HCT116 (cell line): ENCODE measurements at regions not wholly inside any gene's neighbourhood (a gene's known extent, or its start where the extent isn't known, plus 50 kb on each side); places are given as distances from the start of the nearest gene placed in this dataset.

Source experiments
- ATAC-seq: fragments of 200-7000 bp; cut with Tn5 transposase; 2 replicates; pipeline ENCODE4 v1.9.1; 2020; ENCODE audit warnings: mild to moderate bottlenecking, moderate library complexity
- BruUV-seq: library from RNA; stranded (reverse); fragments of 400-500 nt; replicated peaks from 2 replicates; lab custom pipeline; 2021; lab: Mats Ljungman, UMichigan
- CTCF ChIA-PET: fragments of 300-600 bp; sonication (Branson Sonifier 250); formaldehyde crosslinking; loops from one replicate; lab custom pipeline; 2021; ENCODE audit warnings: antibody characterized with exemption; lab: Charles Lee
- POLR2A ChIA-PET: fragments of 300-600, 350-600 bp; sonication (Branson Sonifier 250); formaldehyde crosslinking; loops from one replicate; lab custom pipeline; 2021; ENCODE audit warnings: antibody characterized with exemption; lab: Charles Lee
- RAD21 ChIA-PET, 2 experiments: fragments of 300-600 bp; sonication (Branson Sonifier 250); formaldehyde crosslinking; loops; one replicate each; lab custom pipeline; 2023; ENCODE audit warnings: low total read pairs in 2 of 2; ENCODE audit not compliant: uncharacterized antibody in 2 of 2, unreplicated experiment in 2 of 2, low non-redundant PET in 1 of 2; lab: Charles Lee
- DNase-seq: peaks from one replicate; pipeline ENCODE4 v3.0.0-alpha.2; 2010; ENCODE audit warnings: low read depth, low spot score
- H2AFZ ChIP-seq: fragments of 200-600 bp; shearing (Covaris generic), sonication (generic); 2 replicates; pipeline ENCODE4 v1.6.1; 2017; ENCODE audit warnings: low read depth, mixed run types, mixed read lengths, antibody characterized with exemption, low read length; ENCODE audit not compliant: poor library complexity, severe bottlenecking
- H3K27ac ChIP-seq: 2 replicates; pipeline ENCODE4 v1.5.1; 2012; ENCODE audit warnings: low read depth, low read length
- H3K27me3 ChIP-seq: fragments of 200-600 bp; sonication (generic); 2 replicates; pipeline ENCODE4 v1.6.1; 2016; ENCODE audit warnings: mixed run types, low read length, mixed read lengths; ENCODE audit not compliant: insufficient read depth
- H3K36me3 ChIP-seq, 2 experiments: fragments of 200-500 bp in 1 of 2; fragments of 200-600 bp in 1 of 2; sonication (Bioruptor generic) in 1 of 2; sonication (generic) in 1 of 2; 2 replicates each; pipeline versions ENCODE4 v1.5.1 to v1.6.1; 2014 to 2016; ENCODE audit warnings: low read length in 2 of 2, inconsistent platforms in 1 of 2, mixed read lengths in 1 of 2, mixed run types in 1 of 2; ENCODE audit not compliant: insufficient read depth in 2 of 2, control insufficient read depth in 1 of 2
- H3K4me1 ChIP-seq, 2 experiments: fragments of 200-600 bp in 1 of 2; sonication (generic) in 1 of 2; 2 replicates each; pipeline versions ENCODE4 v1.5.1 to v1.6.1; 2012 to 2017; ENCODE audit warnings: low read length in 2 of 2, inconsistent platforms in 1 of 2, mild to moderate bottlenecking in 1 of 2, mixed read lengths in 1 of 2, mixed run types in 1 of 2, moderate library complexity in 1 of 2; ENCODE audit not compliant: insufficient read depth in 2 of 2, control insufficient read depth in 1 of 2
- H3K4me2 ChIP-seq: fragments of 200-600 bp; sonication (generic); 2 replicates; pipeline ENCODE4 v1.6.1; 2017; ENCODE audit warnings: mixed run types, low read length, mixed read lengths
- H3K4me3 ChIP-seq, 2 experiments: fragments of 200-600 bp in 1 of 2; sonication (generic) in 1 of 2; replicated peaks in 1 of 2; 2 replicates each; pipeline ENCODE4 v1.5.1; 2011 to 2016; ENCODE audit warnings: low read length in 2 of 2, control low read depth in 1 of 2, low read depth in 1 of 2, mild to moderate bottlenecking in 1 of 2, mixed read lengths in 1 of 2, mixed run types in 1 of 2
- H3K79me2 ChIP-seq: fragments of 200-600 bp; sonication (generic); 2 replicates; pipeline ENCODE4 v1.6.1; 2017; ENCODE audit warnings: mild to moderate bottlenecking, mixed run types, low read length, moderate library complexity, mixed read lengths; ENCODE audit not compliant: insufficient read depth
- H3K9ac ChIP-seq: fragments of 200-600 bp; sonication (generic); 2 replicates; pipeline ENCODE4 v1.6.1; 2016; ENCODE audit warnings: low read length, mixed read lengths
- H3K9me2 ChIP-seq: fragments of 200-600 bp; sonication (generic), shearing (Covaris generic); 2 replicates; pipeline ENCODE4 v1.6.1; 2017; ENCODE audit warnings: mixed run types, mild to moderate bottlenecking, moderate library complexity; ENCODE audit not compliant: insufficient read depth
- H3K9me3 ChIP-seq, 2 experiments: fragments of 200-500 bp in 1 of 2; fragments of 200-600 bp in 1 of 2; sonication (Bioruptor generic) in 1 of 2; sonication (generic) in 1 of 2; 2 replicates each; pipeline ENCODE4 v1.6.1; 2014 to 2017; ENCODE audit warnings: low read length in 2 of 2, mixed read lengths in 2 of 2, inconsistent platforms in 1 of 2, low read depth in 1 of 2, mild to moderate bottlenecking in 1 of 2, mixed run types in 1 of 2, moderate library complexity in 1 of 2; ENCODE audit not compliant: control insufficient read depth in 1 of 2, insufficient read depth in 1 of 2
- H4K20me1 ChIP-seq: fragments of 200-600 bp; sonication (generic), shearing (Covaris generic); 2 replicates; pipeline ENCODE4 v1.6.1; 2017; ENCODE audit warnings: mixed run types, mild to moderate bottlenecking, moderate library complexity; ENCODE audit not compliant: insufficient read depth
- CBX3 ChIP-seq: IDR thresholded peaks from 2 replicates; pipeline ENCODE4 v1.6.1; 2012; ENCODE audit warnings: low read depth
- CEBPB ChIP-seq: IDR thresholded peaks from 2 replicates; pipeline ENCODE4 v1.6.1; 2012; ENCODE audit warnings: low read depth
- EZH2phosphoT487 ChIP-seq: fragments of 200-600 bp; IDR thresholded peaks from 2 replicates; pipeline ENCODE4 v1.6.1; 2018; ENCODE audit warnings: antibody characterized with exemption, borderline replicate concordance
- FOSL1 ChIP-seq: IDR thresholded peaks from 2 replicates; pipeline ENCODE4 v1.6.1; 2012; ENCODE audit warnings: low read depth
- JUND ChIP-seq: IDR thresholded peaks from 2 replicates; pipeline ENCODE4 v1.6.1; 2012
- POLR2A ChIP-seq: IDR thresholded peaks from 2 replicates; pipeline ENCODE4 v1.7.0; 2011; ENCODE audit warnings: borderline replicate concordance; ENCODE audit not compliant: insufficient read depth, insufficient read length; ENCODE audit errors: extremely low read depth
- POLR2AphosphoS5 ChIP-seq: IDR thresholded peaks from 2 replicates; pipeline ENCODE4 v1.6.1; 2011; ENCODE audit warnings: mild to moderate bottlenecking, low read depth, low read length, moderate library complexity
- RAD21 ChIP-seq: IDR thresholded peaks from 2 replicates; pipeline ENCODE4 v1.6.1; 2012; ENCODE audit warnings: low read depth, mild to moderate bottlenecking
- SIN3A ChIP-seq: IDR thresholded peaks from 2 replicates; pipeline ENCODE4 v1.6.1; 2012; ENCODE audit warnings: low read depth
- SP1 ChIP-seq: IDR thresholded peaks from 2 replicates; pipeline ENCODE4 v1.6.1; 2012; ENCODE audit warnings: low read depth
- TCF7L2 ChIP-seq: IDR thresholded peaks from 2 replicates; pipeline ENCODE4 v1.7.0; 2011; ENCODE audit warnings: borderline replicate concordance, inconsistent platforms; ENCODE audit not compliant: insufficient read depth, insufficient read length; ENCODE audit errors: extremely low read depth
- ZFX ChIP-seq: fragments of 450-650 bp; IDR thresholded peaks from 2 replicates; pipeline ENCODE4 v1.6.1; 2017
- ZNF274 ChIP-seq: fragments of 200-500 bp; sonication (Bioruptor generic); IDR thresholded peaks from 2 replicates; pipeline ENCODE4 v1.6.1; 2014; ENCODE audit warnings: mild to moderate bottlenecking, low read depth, low read length, inconsistent platforms
- intact Hi-C: fragments of 100-400 bp; cut with micrococcal nuclease; formaldehyde crosslinking; loops from 2 replicates; pipeline ENCODE4 v1.10.0; 2022
- TF ChIP-seq, protein P1 (sequence below): IDR thresholded peaks from 2 replicates; pipeline ENCODE4 v1.6.1; 2011; ENCODE audit warnings: mild to moderate bottlenecking, low read length, moderate library complexity; ENCODE audit not compliant: insufficient replicate concordance; ENCODE audit errors: extremely low read depth
- TF ChIP-seq, protein P2 (sequence below), 3 experiments: fragments of 200-600 bp in 1 of 3; sonication (generic) in 1 of 3; IDR thresholded peaks in 2 of 3; conservative IDR thresholded peaks in 1 of 3; 2 replicates each; pipeline ENCODE4 v1.5.1; 2012 to 2017; ENCODE audit warnings: low read depth in 2 of 3, low read length in 2 of 3, antibody characterized with exemption in 1 of 3, borderline replicate concordance in 1 of 3, control low read depth in 1 of 3, mild to moderate bottlenecking in 1 of 3, mixed read lengths in 1 of 3, mixed run types in 1 of 3, moderate library complexity in 1 of 3; ENCODE audit not compliant: insufficient read depth in 1 of 3

DNA sequence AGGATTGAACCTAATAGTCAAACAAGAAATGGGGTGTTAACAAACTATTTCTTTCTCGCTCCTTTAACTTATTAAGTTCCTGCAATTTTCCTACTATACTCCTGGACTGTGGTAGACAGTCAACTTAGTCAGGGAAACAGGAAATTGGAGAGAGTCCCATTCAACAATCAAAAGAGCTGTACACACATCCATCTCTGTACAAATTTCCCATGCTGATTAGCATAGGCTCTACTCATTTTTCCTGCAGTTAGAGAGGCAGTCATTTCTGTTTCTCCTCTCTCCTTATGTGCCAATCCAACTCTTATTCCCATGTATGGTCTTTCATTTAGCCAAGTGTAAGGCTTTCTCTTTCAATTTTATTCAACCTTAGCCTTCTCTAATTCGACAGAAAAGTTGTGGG lies 1168.5 kb upstream of the FLRT2 start:
- Histone ChIP-seq H3K9me2 (no peaks in the 10 kb centered on the region), H3K27me3 (no peaks in the 10 kb centered on the region), H3K9me3 (peaks cover 11 to 33% of the 10 kb centered on the region in 2 experiments; a peak in 3 of 4 replicates), H3K27ac (no peak overlapping the region), H2AFZ (no peak overlapping the region), H3K4me3 (no peak overlapping the region), H3K79me2 (no peaks in the 10 kb centered on the region), H3K9ac (no peak overlapping the region), H3K36me3 (no peaks in the 10 kb centered on the region), H3K4me1 (no peaks in the 10 kb centered on the region), H3K4me2 (no peak overlapping the region), H4K20me1 (no peaks in the 10 kb centered on the region)
- ATAC-seq: no peak
- TF ChIP-seq SIN3A (no peak), POLR2AphosphoS5 (no peak), TCF7L2 (no peak), CEBPB (no peak), RAD21 (no peak), EZH2phosphoT487 (no peak), POLR2A (no peak), ZFX (no peak), ZNF274 (no peak), JUND (no peak), FOSL1 (no peak), SP1 (no peak), CBX3 (no peak)
- TF ChIP-seq, protein P1, sequence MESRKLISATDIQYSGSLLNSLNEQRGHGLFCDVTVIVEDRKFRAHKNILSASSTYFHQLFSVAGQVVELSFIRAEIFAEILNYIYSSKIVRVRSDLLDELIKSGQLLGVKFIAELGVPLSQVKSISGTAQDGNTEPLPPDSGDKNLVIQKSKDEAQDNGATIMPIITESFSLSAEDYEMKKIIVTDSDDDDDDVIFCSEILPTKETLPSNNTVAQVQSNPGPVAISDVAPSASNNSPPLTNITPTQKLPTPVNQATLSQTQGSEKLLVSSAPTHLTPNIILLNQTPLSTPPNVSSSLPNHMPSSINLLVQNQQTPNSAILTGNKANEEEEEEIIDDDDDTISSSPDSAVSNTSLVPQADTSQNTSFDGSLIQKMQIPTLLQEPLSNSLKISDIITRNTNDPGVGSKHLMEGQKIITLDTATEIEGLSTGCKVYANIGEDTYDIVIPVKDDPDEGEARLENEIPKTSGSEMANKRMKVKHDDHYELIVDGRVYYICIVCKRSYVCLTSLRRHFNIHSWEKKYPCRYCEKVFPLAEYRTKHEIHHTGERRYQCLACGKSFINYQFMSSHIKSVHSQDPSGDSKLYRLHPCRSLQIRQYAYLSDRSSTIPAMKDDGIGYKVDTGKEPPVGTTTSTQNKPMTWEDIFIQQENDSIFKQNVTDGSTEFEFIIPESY: no peak
- TF ChIP-seq, protein P2, sequence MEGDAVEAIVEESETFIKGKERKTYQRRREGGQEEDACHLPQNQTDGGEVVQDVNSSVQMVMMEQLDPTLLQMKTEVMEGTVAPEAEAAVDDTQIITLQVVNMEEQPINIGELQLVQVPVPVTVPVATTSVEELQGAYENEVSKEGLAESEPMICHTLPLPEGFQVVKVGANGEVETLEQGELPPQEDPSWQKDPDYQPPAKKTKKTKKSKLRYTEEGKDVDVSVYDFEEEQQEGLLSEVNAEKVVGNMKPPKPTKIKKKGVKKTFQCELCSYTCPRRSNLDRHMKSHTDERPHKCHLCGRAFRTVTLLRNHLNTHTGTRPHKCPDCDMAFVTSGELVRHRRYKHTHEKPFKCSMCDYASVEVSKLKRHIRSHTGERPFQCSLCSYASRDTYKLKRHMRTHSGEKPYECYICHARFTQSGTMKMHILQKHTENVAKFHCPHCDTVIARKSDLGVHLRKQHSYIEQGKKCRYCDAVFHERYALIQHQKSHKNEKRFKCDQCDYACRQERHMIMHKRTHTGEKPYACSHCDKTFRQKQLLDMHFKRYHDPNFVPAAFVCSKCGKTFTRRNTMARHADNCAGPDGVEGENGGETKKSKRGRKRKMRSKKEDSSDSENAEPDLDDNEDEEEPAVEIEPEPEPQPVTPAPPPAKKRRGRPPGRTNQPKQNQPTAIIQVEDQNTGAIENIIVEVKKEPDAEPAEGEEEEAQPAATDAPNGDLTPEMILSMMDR (IDR thresholded peaks at IDR 0.05 in 2 of 3, conservative IDR thresholded peaks at IDR 0.05 in 1 of 3; ENCODE audit: borderline replicate concordance in 1 of 3, insufficient read depth in 1 of 3, low read depth in 2 of 3, low read length in 2 of 3): no peak
- intact Hi-C loops: no loop called here
- ChIA-PET CTCF (no interaction called here), POLR2A (no interaction called here), RAD21 (no interaction called here)
- no TSS peak for BruUV-seq
- DNase-seq: no peak
